K562 (cell line): ENCODE measurements at regions not wholly inside any gene's neighbourhood (a gene's known extent, or its start where the extent isn't known, plus 50 kb on each side); places are given as distances from the start of the nearest gene placed in this dataset.

Experiments used
- ATAC-seq: fragments of 200-7000 bp; cut with Tn5 transposase; 3 replicates; pipeline ENCODE4 v1.9.1; 2020; ENCODE audit warnings: moderate library complexity
- BruUV-seq: library from RNA; stranded (reverse); fragments of 400-500 nt; replicated peaks from 2 replicates; lab custom pipeline; 2021; lab: Mats Ljungman, UMichigan
- CTCF ChIA-PET: fragments of 300-600 bp; formaldehyde crosslinking; extraction: SDS; loops from one replicate; lab custom pipeline; 2021; ENCODE audit warnings: low intra/inter-chr PET ratio; lab: Yijun Ruan, JAX
- POLR2A ChIA-PET: fragments of 300-600, 350-650 bp; sonication (Branson Sonifier 250); formaldehyde crosslinking; extraction: SDS; loops from one replicate; lab custom pipeline; 2021; ENCODE audit warnings: antibody characterized with exemption, inconsistent platforms; lab: Yijun Ruan, JAX
- DNase-seq, 4 experiments: peaks; one replicate each; pipeline versions ENCODE4 v3.0.0 to v3.0.0-alpha.2; 2011 to 2018; ENCODE audit warnings: low spot score in 3 of 4, mixed read lengths in 3 of 4; ENCODE audit errors: extremely low read depth in 1 of 4
- FAIRE-seq: peaks from 2 replicates; lab custom pipeline; 2011; peaks lifted over from hg19 to GRCh38; lab: Jason Lieb, UNC
- H2AFZ ChIP-seq: 2 replicates; pipeline ENCODE4 v1.6.0; 2011; ENCODE audit warnings: low read depth, low read length, control low read depth, inconsistent platforms
- H3K27ac ChIP-seq: fragments of 200-600 bp; 3 replicates; pipeline ENCODE4 v1.8.0; 2011; ENCODE audit warnings: low read depth, mild to moderate bottlenecking, control low read depth, inconsistent platforms, low read length, moderate library complexity, mixed read lengths; ENCODE audit errors: extremely low read depth
- H3K27me3 ChIP-seq, 2 experiments: fragments of 300-600 bp in 1 of 2; 2 replicates in 1 of 2; 3 replicates in 1 of 2; pipeline versions ENCODE4 v1.6.0 to v1.8.0; 2011; ENCODE audit warnings: inconsistent platforms in 2 of 2, low read length in 2 of 2, mild to moderate bottlenecking in 1 of 2, mixed read lengths in 1 of 2, moderate library complexity in 1 of 2; ENCODE audit not compliant: control insufficient read depth in 2 of 2, insufficient read depth in 2 of 2
- H3K36me3 ChIP-seq: fragments of 300-600 bp; 3 replicates; pipeline ENCODE4 v1.8.0; 2011; ENCODE audit warnings: mild to moderate bottlenecking, low read length, inconsistent platforms; ENCODE audit not compliant: control insufficient read depth, insufficient read depth
- H3K4me1 ChIP-seq, 2 experiments: fragments of 200-600 bp in 1 of 2; replicated peaks in 1 of 2; 2 replicates in 1 of 2; 3 replicates in 1 of 2; pipeline versions ENCODE4 v1.5.1 to v1.8.0; 2011; ENCODE audit warnings: inconsistent platforms in 2 of 2, low read length in 2 of 2, mild to moderate bottlenecking in 1 of 2, mixed read lengths in 1 of 2, moderate library complexity in 1 of 2; ENCODE audit not compliant: control insufficient read depth in 2 of 2, insufficient read depth in 2 of 2
- H3K4me2 ChIP-seq: 2 replicates; pipeline ENCODE4 v1.6.1; 2011; ENCODE audit warnings: low read length, control low read depth, inconsistent platforms, mixed read lengths; ENCODE audit not compliant: insufficient read depth
- H3K4me3 ChIP-seq: fragments of 200-600 bp; sonication (generic), shearing (Covaris generic); 2 replicates; pipeline ENCODE4 v1.5.1; 2016; ENCODE audit warnings: control low read depth, inconsistent platforms
- H3K79me2 ChIP-seq: fragments of 200-600 bp; 3 replicates; pipeline ENCODE4 v1.8.0; 2011; ENCODE audit warnings: low read length, inconsistent platforms; ENCODE audit not compliant: control insufficient read depth, insufficient read depth
- H3K9ac ChIP-seq, 2 experiments: 2 replicates each; pipeline versions ENCODE4 v1.6.0 to v1.6.1; 2011; ENCODE audit warnings: low read depth in 2 of 2, low read length in 2 of 2, control low read depth in 1 of 2, inconsistent platforms in 1 of 2, mild to moderate bottlenecking in 1 of 2, mixed read lengths in 1 of 2; ENCODE audit not compliant: insufficient read depth in 1 of 2
- H3K9me1 ChIP-seq: one replicate; pipeline ENCODE4 v1.6.0; 2011; ENCODE audit warnings: inconsistent platforms, mild to moderate bottlenecking, low read length, moderate library complexity; ENCODE audit not compliant: control insufficient read depth, insufficient read depth
- H3K9me3 ChIP-seq: replicated peaks from 2 replicates; pipeline ENCODE4 v1.5.1; 2011; ENCODE audit warnings: low read depth, low read length, inconsistent platforms; ENCODE audit not compliant: control insufficient read depth, insufficient read depth
- H4K20me1 ChIP-seq: replicated peaks from 2 replicates; pipeline ENCODE4 v1.6.1; 2011; ENCODE audit warnings: low read length, inconsistent platforms, mixed read lengths; ENCODE audit not compliant: control insufficient read depth, insufficient read depth
- ADNP ChIP-seq: fragments of 200-800 bp; sonication (Bioruptor generic); IDR thresholded peaks from 2 replicates; pipeline ENCODE4 v1.6.1; 2016; ENCODE audit warnings: missing genetic modification characterization, missing compliant biosample characterization
- ATF4 ChIP-seq: fragments of 450-650 bp; formaldehyde crosslinking; IDR thresholded peaks from 2 replicates; pipeline ENCODE4 v1.4.0; 2022; ENCODE audit warnings: mild to moderate bottlenecking, moderate library complexity
- HNRNPLL ChIP-seq: fragments of 200-400 bp; formaldehyde crosslinking; IDR thresholded peaks from 2 replicates; pipeline ENCODE4 v1.6.1; 2017; ENCODE audit warnings: low read length, low read depth, mild to moderate bottlenecking; ENCODE audit not compliant: poor library complexity, severe bottlenecking
- IRF2 ChIP-seq: sonication (generic); formaldehyde crosslinking; IDR thresholded peaks from 2 replicates; pipeline ENCODE4 v1.8.1; 2022; ENCODE audit warnings: mild to moderate bottlenecking, missing genetic modification reagents
- NFYB ChIP-seq: IDR thresholded peaks from 2 replicates; pipeline ENCODE4 v1.6.1; 2011; ENCODE audit warnings: mild to moderate bottlenecking, moderate library complexity; ENCODE audit not compliant: insufficient read length; ENCODE audit errors: extremely low read depth
- RNF2 ChIP-seq: sonication (generic); IDR thresholded peaks from 2 replicates; pipeline ENCODE4 v1.6.1; 2016
- SMARCA5 ChIP-seq: fragments of 450-650 bp; IDR thresholded peaks from 2 replicates; pipeline ENCODE4 v1.6.1; 2016
- SMARCB1 ChIP-seq: IDR thresholded peaks from 2 replicates; pipeline ENCODE4 v1.6.1; 2011; ENCODE audit warnings: improper control_type of control experiment, low read depth; ENCODE audit not compliant: insufficient read length
- TAF9B ChIP-seq: fragments of 450-650 bp; IDR thresholded peaks from 2 replicates; pipeline ENCODE4 v1.6.1; 2018; ENCODE audit warnings: mild to moderate bottlenecking; ENCODE audit not compliant: partially characterized antibody
- ZC3H8 ChIP-seq: fragments of 450-650 bp; IDR thresholded peaks from 2 replicates; pipeline ENCODE4 v1.6.1; 2017
- ZNF780A ChIP-seq: fragments of 250-450 bp; sonication (Bioruptor Pico); IDR thresholded peaks from 2 replicates; pipeline ENCODE4 v1.5.0; 2021; ENCODE audit warnings: mild to moderate bottlenecking
- in situ Hi-C: fragments of 300-500 bp; cut with MboI; formaldehyde crosslinking; loops from 4 replicates; pipeline ENCODE4 v1.15.0; 2018; ENCODE audit warnings: inconsistent platforms, mixed read lengths
- intact Hi-C: fragments of 100-400 bp; cut with micrococcal nuclease; formaldehyde crosslinking; loops from 2 replicates; pipeline ENCODE4 v1.14.2; 2022
- TF ChIP-seq, protein P1 (sequence below): sonication (generic); formaldehyde crosslinking; IDR thresholded peaks from 2 replicates; pipeline ENCODE4 v1.8.0; 2023; ENCODE audit warnings: mild to moderate bottlenecking, missing genetic modification reagents

- TF ChIP-seq ATF4 (CRISPR knock-in tag), result no peak
- TF ChIP-seq, protein P1, sequence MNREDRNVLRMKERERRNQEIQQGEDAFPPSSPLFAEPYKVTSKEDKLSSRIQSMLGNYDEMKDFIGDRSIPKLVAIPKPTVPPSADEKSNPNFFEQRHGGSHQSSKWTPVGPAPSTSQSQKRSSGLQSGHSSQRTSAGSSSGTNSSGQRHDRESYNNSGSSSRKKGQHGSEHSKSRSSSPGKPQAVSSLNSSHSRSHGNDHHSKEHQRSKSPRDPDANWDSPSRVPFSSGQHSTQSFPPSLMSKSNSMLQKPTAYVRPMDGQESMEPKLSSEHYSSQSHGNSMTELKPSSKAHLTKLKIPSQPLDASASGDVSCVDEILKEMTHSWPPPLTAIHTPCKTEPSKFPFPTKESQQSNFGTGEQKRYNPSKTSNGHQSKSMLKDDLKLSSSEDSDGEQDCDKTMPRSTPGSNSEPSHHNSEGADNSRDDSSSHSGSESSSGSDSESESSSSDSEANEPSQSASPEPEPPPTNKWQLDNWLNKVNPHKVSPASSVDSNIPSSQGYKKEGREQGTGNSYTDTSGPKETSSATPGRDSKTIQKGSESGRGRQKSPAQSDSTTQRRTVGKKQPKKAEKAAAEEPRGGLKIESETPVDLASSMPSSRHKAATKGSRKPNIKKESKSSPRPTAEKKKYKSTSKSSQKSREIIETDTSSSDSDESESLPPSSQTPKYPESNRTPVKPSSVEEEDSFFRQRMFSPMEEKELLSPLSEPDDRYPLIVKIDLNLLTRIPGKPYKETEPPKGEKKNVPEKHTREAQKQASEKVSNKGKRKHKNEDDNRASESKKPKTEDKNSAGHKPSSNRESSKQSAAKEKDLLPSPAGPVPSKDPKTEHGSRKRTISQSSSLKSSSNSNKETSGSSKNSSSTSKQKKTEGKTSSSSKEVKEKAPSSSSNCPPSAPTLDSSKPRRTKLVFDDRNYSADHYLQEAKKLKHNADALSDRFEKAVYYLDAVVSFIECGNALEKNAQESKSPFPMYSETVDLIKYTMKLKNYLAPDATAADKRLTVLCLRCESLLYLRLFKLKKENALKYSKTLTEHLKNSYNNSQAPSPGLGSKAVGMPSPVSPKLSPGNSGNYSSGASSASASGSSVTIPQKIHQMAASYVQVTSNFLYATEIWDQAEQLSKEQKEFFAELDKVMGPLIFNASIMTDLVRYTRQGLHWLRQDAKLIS (CRISPR knock-in tag), result no peak
- no peak for TF ChIP-seq NFYB
- no peak for TF ChIP-seq ZC3H8
- no peak for TF ChIP-seq RNF2
- no peak for TF ChIP-seq SMARCA5
- no peak for TF ChIP-seq ZNF780A (CRISPR knock-in tag)
Observed at GRCh38 chr1:213615226-213615916, 372.4 kb upstream of the PROX1 start (continued).

- H3K36me3 ChIP-seq, result no peaks in the 10 kb centered on the region
- ChIA-PET POLR2A (no interaction called here), CTCF (no interaction called here)
- no peaks in the 10 kb centered on the region for H3K9me3 ChIP-seq
- BruUV-seq, result no TSS peak
- in situ Hi-C loops, result no loop called here
- ATAC-seq, result no peak
- H3K79me2 ChIP-seq, result no peaks in the 10 kb centered on the region
- no peak overlapping the region for H2AFZ ChIP-seq
- no peak for TF ChIP-seq ADNP (tag)
- TF ChIP-seq IRF2 (CRISPR knock-in tag), result no peak
- TF ChIP-seq HNRNPLL, result no peak
- no peak for TF ChIP-seq TAF9B
- no peak for TF ChIP-seq SMARCB1
- H3K27ac ChIP-seq, result no peak overlapping the region
- H3K4me2 ChIP-seq, result no peak overlapping the region
- H3K4me3 ChIP-seq, result no peak overlapping the region
- DNase-seq, result no peak
- H3K27me3 ChIP-seq, result peaks cover 4% of the 10 kb centered on the region in 2 experiments; a peak in 4 of 5 replicates
- no peaks in the 10 kb centered on the region; the same call in 1 of the 2 replicates for H4K20me1 ChIP-seq
- intact Hi-C loops, result no loop called here
- no peaks in the 10 kb centered on the region for H3K9me1 ChIP-seq
- no peak for FAIRE-seq
- H3K4me1 ChIP-seq, result no peaks in the 10 kb centered on the region
- no peak overlapping the region for H3K9ac ChIP-seq
Observed at GRCh38 chr1:213617133-213617532, 370.6 kb upstream of the PROX1 start.
